K562 (cell line): ENCODE measurements at regions not wholly inside any gene's neighbourhood (a gene's known extent, or its start where the extent isn't known, plus 50 kb on each side); places are given as distances from the start of the nearest gene placed in this dataset.

Experiments used
- ATAC-seq: fragments of 200-7000 bp; cut with Tn5 transposase; 3 replicates; pipeline ENCODE4 v1.9.1; 2020; ENCODE audit warnings: moderate library complexity
- BruUV-seq: library from RNA; stranded (reverse); fragments of 400-500 nt; replicated peaks from 2 replicates; lab custom pipeline; 2021; lab: Mats Ljungman, UMichigan
- CTCF ChIA-PET: fragments of 300-600 bp; formaldehyde crosslinking; extraction: SDS; loops from one replicate; lab custom pipeline; 2021; ENCODE audit warnings: low intra/inter-chr PET ratio; lab: Yijun Ruan, JAX
- POLR2A ChIA-PET: fragments of 300-600, 350-650 bp; sonication (Branson Sonifier 250); formaldehyde crosslinking; extraction: SDS; loops from one replicate; lab custom pipeline; 2021; ENCODE audit warnings: antibody characterized with exemption, inconsistent platforms; lab: Yijun Ruan, JAX
- DNase-seq, 4 experiments: peaks; one replicate each; pipeline versions ENCODE4 v3.0.0 to v3.0.0-alpha.2; 2011 to 2018; ENCODE audit warnings: low spot score in 3 of 4, mixed read lengths in 3 of 4; ENCODE audit errors: extremely low read depth in 1 of 4
- FAIRE-seq: peaks from 2 replicates; lab custom pipeline; 2011; peaks lifted over from hg19 to GRCh38; lab: Jason Lieb, UNC
- H2AFZ ChIP-seq: 2 replicates; pipeline ENCODE4 v1.6.0; 2011; ENCODE audit warnings: low read depth, low read length, control low read depth, inconsistent platforms
- H3K27ac ChIP-seq: fragments of 200-600 bp; 3 replicates; pipeline ENCODE4 v1.8.0; 2011; ENCODE audit warnings: low read depth, mild to moderate bottlenecking, control low read depth, inconsistent platforms, low read length, moderate library complexity, mixed read lengths; ENCODE audit errors: extremely low read depth
- H3K27me3 ChIP-seq, 2 experiments: fragments of 300-600 bp in 1 of 2; 2 replicates in 1 of 2; 3 replicates in 1 of 2; pipeline versions ENCODE4 v1.6.0 to v1.8.0; 2011; ENCODE audit warnings: inconsistent platforms in 2 of 2, low read length in 2 of 2, mild to moderate bottlenecking in 1 of 2, mixed read lengths in 1 of 2, moderate library complexity in 1 of 2; ENCODE audit not compliant: control insufficient read depth in 2 of 2, insufficient read depth in 2 of 2
- H3K36me3 ChIP-seq: fragments of 300-600 bp; 3 replicates; pipeline ENCODE4 v1.8.0; 2011; ENCODE audit warnings: mild to moderate bottlenecking, low read length, inconsistent platforms; ENCODE audit not compliant: control insufficient read depth, insufficient read depth
- H3K4me1 ChIP-seq, 2 experiments: fragments of 200-600 bp in 1 of 2; replicated peaks in 1 of 2; 2 replicates in 1 of 2; 3 replicates in 1 of 2; pipeline versions ENCODE4 v1.5.1 to v1.8.0; 2011; ENCODE audit warnings: inconsistent platforms in 2 of 2, low read length in 2 of 2, mild to moderate bottlenecking in 1 of 2, mixed read lengths in 1 of 2, moderate library complexity in 1 of 2; ENCODE audit not compliant: control insufficient read depth in 2 of 2, insufficient read depth in 2 of 2
- H3K4me2 ChIP-seq: 2 replicates; pipeline ENCODE4 v1.6.1; 2011; ENCODE audit warnings: low read length, control low read depth, inconsistent platforms, mixed read lengths; ENCODE audit not compliant: insufficient read depth
- H3K4me3 ChIP-seq: fragments of 200-600 bp; sonication (generic), shearing (Covaris generic); 2 replicates; pipeline ENCODE4 v1.5.1; 2016; ENCODE audit warnings: control low read depth, inconsistent platforms
- H3K79me2 ChIP-seq: fragments of 200-600 bp; 3 replicates; pipeline ENCODE4 v1.8.0; 2011; ENCODE audit warnings: low read length, inconsistent platforms; ENCODE audit not compliant: control insufficient read depth, insufficient read depth
- H3K9ac ChIP-seq, 2 experiments: 2 replicates each; pipeline versions ENCODE4 v1.6.0 to v1.6.1; 2011; ENCODE audit warnings: low read depth in 2 of 2, low read length in 2 of 2, control low read depth in 1 of 2, inconsistent platforms in 1 of 2, mild to moderate bottlenecking in 1 of 2, mixed read lengths in 1 of 2; ENCODE audit not compliant: insufficient read depth in 1 of 2
- H3K9me1 ChIP-seq: one replicate; pipeline ENCODE4 v1.6.0; 2011; ENCODE audit warnings: inconsistent platforms, mild to moderate bottlenecking, low read length, moderate library complexity; ENCODE audit not compliant: control insufficient read depth, insufficient read depth
- H3K9me3 ChIP-seq: replicated peaks from 2 replicates; pipeline ENCODE4 v1.5.1; 2011; ENCODE audit warnings: low read depth, low read length, inconsistent platforms; ENCODE audit not compliant: control insufficient read depth, insufficient read depth
- H4K20me1 ChIP-seq: replicated peaks from 2 replicates; pipeline ENCODE4 v1.6.1; 2011; ENCODE audit warnings: low read length, inconsistent platforms, mixed read lengths; ENCODE audit not compliant: control insufficient read depth, insufficient read depth
- CHAMP1 ChIP-seq: fragments of 450-650 bp; IDR thresholded peaks from 2 replicates; pipeline ENCODE4 v1.6.1; 2016; ENCODE audit warnings: mild to moderate bottlenecking
- CREB3L1 ChIP-seq: fragments of 450-650 bp; IDR thresholded peaks from 2 replicates; pipeline ENCODE4 v1.6.1; 2014; ENCODE audit warnings: low read depth, mild to moderate bottlenecking, moderate library complexity, borderline replicate concordance
- HES1 ChIP-seq: fragments of 450-650 bp; IDR thresholded peaks from 2 replicates; pipeline ENCODE4 v1.6.1; 2016; ENCODE audit warnings: low read depth, mild to moderate bottlenecking, moderate library complexity
- SMAD4 ChIP-seq: fragments of 250-450 bp; sonication (Bioruptor Pico); conservative IDR thresholded peaks from 2 replicates; pipeline ENCODE4 v1.8.0; 2021; ENCODE audit warnings: inconsistent platforms, mild to moderate bottlenecking, moderate library complexity
- TGIF2 ChIP-seq: sonication (generic); formaldehyde crosslinking; IDR thresholded peaks from 2 replicates; pipeline ENCODE4 v1.8.1; 2022; ENCODE audit warnings: mild to moderate bottlenecking, missing genetic modification reagents, moderate library complexity
- THRB ChIP-seq: fragments of 450-650 bp; formaldehyde crosslinking; conservative IDR thresholded peaks from 2 replicates; pipeline ENCODE4 v1.4.0; 2022; ENCODE audit warnings: mild to moderate bottlenecking, missing genetic modification characterization
- ZBTB1 ChIP-seq: sonication (generic); formaldehyde crosslinking; IDR thresholded peaks from 2 replicates; pipeline ENCODE4 v1.8.1; 2023; ENCODE audit warnings: missing genetic modification reagents, low read depth, mild to moderate bottlenecking, borderline replicate concordance
- ZNF512 ChIP-seq: IDR thresholded peaks from 2 replicates; pipeline ENCODE4 v1.6.1; 2016; ENCODE audit warnings: missing genetic modification characterization, missing compliant biosample characterization
- WGBS: fragments of 100-300 bp; shearing (Covaris generic); methylation state at CpG from one replicate; pipeline ENCODE4 v1.1.6; 2016; ENCODE audit warnings: low coverage, mixed read lengths; ENCODE audit not compliant: insufficient coverage; ENCODE audit errors: missing lambda C conversion rate; 5-methylcytosine and 5-hydroxymethylcytosine counted together
- in situ Hi-C: fragments of 300-500 bp; cut with MboI; formaldehyde crosslinking; loops from 4 replicates; pipeline ENCODE4 v1.15.0; 2018; ENCODE audit warnings: inconsistent platforms, mixed read lengths
- intact Hi-C: fragments of 100-400 bp; cut with micrococcal nuclease; formaldehyde crosslinking; loops from 2 replicates; pipeline ENCODE4 v1.14.2; 2022

GRCh38 chr9:78397045-78397444 is 100.1 kb downstream of the PSAT1 start:
- 0% methylated on average over 3 of the region's 5 CpGs for WGBS
- no peak overlapping the region for H3K9ac ChIP-seq
- H3K9me3 ChIP-seq, result no peaks in the 10 kb centered on the region
- no peaks in the 10 kb centered on the region for H3K27me3 ChIP-seq
- no peak overlapping the region for H3K4me3 ChIP-seq
- no peaks in the 10 kb centered on the region for H3K79me2 ChIP-seq
- BruUV-seq, result no TSS peak
- H2AFZ ChIP-seq, result no peak overlapping the region
- ATAC-seq, result no peak
- no peak for DNase-seq
- no peaks in the 10 kb centered on the region for H3K4me1 ChIP-seq
- no peak overlapping the region for H3K27ac ChIP-seq
- intact Hi-C loops (no loop called here), in situ Hi-C loops (no loop called here)
- TF ChIP-seq SMAD4 (no peak), TGIF2 (CRISPR knock-in tag) (no peak), ZBTB1 (no peak)
- no peak overlapping the region for H3K4me2 ChIP-seq
- POLR2A ChIA-PET, result no interaction called here
- CTCF ChIA-PET, result no interaction called here
- no peak for FAIRE-seq
- H3K9me1 ChIP-seq, result no peaks in the 10 kb centered on the region
- no peaks in the 10 kb centered on the region for H3K36me3 ChIP-seq
- H4K20me1 ChIP-seq, result no peaks in the 10 kb centered on the region

GRCh38 chr9:78397454-78397853 is 100.5 kb downstream of the PSAT1 start:
- BruUV-seq, result no TSS peak
- H3K9me3 ChIP-seq, result no peaks in the 10 kb centered on the region
- intact Hi-C loops (no loop called here), in situ Hi-C loops (no loop called here)
- H3K4me1 ChIP-seq, result no peaks in the 10 kb centered on the region
- no peaks in the 10 kb centered on the region for H4K20me1 ChIP-seq
- H3K27me3 ChIP-seq, result no peaks in the 10 kb centered on the region
- no peak overlapping the region for H3K4me3 ChIP-seq
- DNase-seq, result no peak
- no peak overlapping the region for H3K4me2 ChIP-seq
- H3K36me3 ChIP-seq, result no peaks in the 10 kb centered on the region
- H3K9me1 ChIP-seq, result no peaks in the 10 kb centered on the region
- CTCF ChIA-PET, result no interaction called here
- no peaks in the 10 kb centered on the region for H3K79me2 ChIP-seq
- 0% methylated on average over 5 of the region's 5 CpGs for WGBS
- no peak for ATAC-seq
- FAIRE-seq, result no peak
- no peak overlapping the region for H3K27ac ChIP-seq
- H3K9ac ChIP-seq, result no peak overlapping the region
- H2AFZ ChIP-seq, result no peak overlapping the region
- POLR2A ChIA-PET, result no interaction called here
- TF ChIP-seq THRB (no peak), CHAMP1 (no peak), CREB3L1 (no peak), ZNF512 (tag) (no peak), HES1 (no peak)
